NCI-H2029 (cell line): ENCODE measurements at regions not wholly inside any gene's neighbourhood (a gene's known extent, or its start where the extent isn't known, plus 50 kb on each side); places are given as distances from the start of the nearest gene placed in this dataset.

Source experiments
- DNase-seq: peaks from one replicate; lab custom pipeline; 2025; lab: John Stamatoyannopoulos, UW

- DNase-seq = no peak
These were observed 256.0 kb upstream of the FLRT2 start for GRCh38 chr14:85273952-85274351.

DNA sequence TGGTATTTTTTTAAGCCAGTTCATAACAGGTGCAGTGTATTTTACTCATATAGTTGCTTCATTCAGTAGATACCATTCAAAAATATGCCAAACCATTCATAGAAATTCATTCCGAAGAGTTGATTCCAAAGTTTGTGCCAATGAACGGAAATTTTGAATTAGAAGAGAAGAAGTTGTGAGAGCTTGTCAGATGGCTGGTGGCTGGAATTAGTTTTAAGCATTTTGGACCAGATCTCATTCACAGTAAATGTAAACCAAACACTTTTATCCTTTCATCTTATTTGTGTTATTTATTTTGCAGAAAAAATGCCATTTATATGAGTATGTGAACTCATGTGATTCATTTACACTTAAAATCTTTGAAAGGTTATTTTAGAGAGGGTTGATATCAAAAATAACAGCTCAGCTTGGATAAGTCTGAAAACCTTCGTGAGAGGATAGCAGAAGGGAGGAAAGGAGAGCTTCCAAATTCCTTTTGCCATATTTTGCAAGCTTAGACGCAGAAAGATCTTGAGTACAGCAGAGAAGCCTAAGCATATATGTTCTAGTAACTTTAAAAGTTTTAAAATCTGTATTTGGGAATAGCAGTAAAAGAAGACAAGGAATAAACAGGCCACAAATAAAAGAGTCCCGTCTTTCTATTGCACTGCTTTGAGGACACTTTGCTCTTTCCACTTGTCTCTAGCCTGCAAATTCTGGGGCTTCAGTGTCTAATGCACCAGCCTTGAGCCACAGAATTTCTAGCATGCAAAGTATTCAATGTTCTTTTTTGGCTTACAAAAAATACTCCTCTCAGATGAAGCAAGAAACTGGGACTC lies 253.6 kb upstream of the FLRT2 start:
- no peak for DNase-seq

DNA sequence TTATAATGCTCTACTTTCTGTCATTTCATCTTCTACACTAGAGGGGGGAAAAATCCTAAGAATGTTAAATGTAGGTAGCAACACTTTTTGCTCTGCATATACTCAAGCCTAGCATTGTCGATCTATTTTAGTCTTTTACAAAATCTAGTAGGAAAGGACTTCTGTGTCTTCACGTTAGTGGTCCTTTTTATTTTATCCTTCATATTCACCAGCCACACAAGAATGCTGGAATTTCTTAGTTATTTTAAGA lies 253.0 kb upstream of the FLRT2 start:
- no peak for DNase-seq

DNA sequence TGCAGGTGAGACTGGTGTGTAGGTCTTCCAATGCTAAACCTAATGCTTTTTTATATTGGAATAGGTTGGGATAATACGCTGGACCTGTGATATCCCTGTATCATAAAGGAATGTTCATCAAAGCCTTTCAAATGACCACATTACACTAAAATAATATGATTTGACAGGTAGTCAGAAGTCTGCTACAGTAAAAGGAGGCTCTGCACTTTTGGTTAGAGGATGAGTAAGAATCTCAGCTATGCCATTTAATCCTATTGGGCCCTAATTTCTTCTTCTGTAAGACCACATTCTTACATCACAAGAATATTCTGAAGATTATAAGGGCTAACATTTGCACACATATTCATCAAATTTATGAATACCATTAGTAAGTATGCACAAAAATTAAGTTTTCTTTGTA lies 250.5 kb upstream of the FLRT2 start:
- DNase-seq = no peak

GRCh38 chr14:85280074-85280473 lies 249.9 kb upstream of the FLRT2 start:
- no peak for DNase-seq

DNA sequence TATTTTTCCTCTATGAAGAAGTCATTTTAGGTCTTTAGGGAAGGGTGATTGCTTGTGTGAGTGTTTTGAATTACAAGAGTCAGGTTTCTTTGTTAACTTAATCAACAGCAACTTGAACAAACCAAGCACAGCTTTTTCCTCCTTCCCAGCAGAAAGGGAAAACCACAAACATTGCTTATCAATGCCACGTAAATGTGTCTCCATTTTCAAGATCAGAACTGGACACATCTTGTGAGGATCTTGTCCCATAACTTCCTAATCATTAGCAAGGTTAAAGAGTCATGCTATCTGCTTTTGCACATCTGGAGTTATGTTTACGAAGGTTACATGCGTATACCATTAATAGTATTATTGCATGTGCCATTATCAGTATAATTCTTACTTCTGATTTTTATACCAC lies 248.0 kb upstream of the FLRT2 start:
- no peak for DNase-seq

DNA sequence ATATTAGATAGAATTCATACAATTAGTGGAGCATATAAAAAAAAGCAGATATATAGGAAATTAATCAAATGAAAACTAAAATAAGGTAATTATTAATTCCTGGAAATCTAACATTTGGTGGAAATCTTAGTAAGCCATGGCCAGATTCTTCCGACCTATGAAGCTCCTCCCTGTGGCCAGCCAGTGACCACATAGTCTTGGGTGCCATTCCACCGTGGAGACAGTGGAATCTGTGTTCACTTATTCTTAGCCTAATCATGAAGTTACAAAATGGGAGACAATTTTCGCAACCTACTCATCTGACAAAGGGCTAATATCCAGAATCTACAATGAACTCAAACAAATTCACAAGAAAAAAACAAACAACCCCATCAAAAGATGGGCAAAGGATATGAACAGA lies 241.9 kb upstream of the FLRT2 start:
- DNase-seq = no peak

DNA sequence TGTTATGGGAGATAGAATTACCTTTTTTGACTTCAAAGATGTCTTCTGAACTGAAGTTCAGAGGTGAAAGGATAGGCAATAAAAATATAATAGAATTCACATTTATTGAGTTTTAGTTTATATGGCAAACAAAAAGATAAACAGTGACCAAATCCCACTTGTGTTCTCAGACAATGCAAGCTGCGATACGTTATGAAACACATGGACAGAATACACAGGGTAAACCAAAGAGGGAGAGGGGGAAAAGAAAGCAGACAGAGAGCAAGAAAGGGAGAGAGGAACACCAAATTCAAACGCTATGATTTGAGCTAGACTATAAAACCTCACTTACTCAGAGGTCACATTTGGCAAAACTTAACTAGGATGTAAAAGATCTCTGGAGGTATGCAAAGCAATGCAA lies 238.2 kb upstream of the FLRT2 start:
- no peak for DNase-seq

- DNase-seq = no peak
These were observed 236.2 kb upstream of the FLRT2 start for GRCh38 chr14:85293612-85294234.

DNA sequence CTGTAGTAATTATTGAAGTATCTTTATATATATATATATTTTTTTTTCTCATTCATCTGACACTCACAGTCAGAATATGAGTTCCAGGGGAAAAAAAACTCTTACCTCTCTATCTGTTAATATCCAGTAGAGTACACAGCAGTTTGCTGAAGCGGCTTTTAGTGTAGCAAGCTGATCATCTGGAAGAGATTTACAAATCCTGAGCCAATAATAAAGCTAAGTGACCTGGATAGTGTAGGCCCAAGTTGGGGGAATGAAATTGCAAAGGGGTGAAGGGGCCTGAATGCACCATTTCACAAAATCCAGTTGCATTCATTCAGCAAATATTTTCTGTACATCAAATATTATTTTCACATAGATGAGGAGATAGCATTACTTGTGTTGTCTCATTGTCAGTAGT lies 234.6 kb upstream of the FLRT2 start:
- DNase-seq = no peak

DNA sequence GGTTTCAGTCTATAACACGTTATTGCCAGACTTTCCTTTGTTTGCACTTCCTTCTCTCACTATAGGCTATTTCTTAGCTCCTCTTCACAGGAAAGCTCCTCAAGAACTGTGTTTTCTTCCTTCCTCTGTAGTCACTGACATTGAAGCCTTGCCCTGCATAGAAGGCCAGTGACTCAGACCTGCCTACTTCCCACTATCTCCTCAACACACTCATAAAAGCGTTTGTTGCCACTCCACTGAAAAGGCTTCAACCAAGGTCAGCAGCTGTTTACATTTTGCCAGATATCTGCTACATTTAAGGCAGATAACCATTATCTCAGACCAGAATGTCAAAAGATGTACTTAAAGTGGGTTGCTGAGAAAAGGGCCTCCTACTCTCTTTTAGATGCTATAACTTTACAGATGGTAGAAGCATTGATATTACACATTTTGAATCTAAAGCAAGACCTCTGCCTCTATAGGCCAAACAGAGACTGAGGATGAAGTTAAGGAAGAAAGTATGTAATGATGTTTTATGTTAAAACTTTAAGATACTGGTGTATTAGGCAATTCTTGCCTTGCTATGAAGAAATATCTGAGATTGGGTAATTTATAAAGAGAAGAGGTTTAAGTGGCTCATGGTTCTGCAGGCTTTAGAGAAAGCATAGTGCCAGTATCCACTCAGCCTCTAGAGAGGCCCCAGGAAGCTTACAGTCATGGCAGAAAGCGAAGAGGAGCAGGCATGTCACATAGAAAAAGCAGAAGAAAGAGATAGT lies 233.3 kb upstream of the FLRT2 start:
- DNase-seq = no peak

DNA sequence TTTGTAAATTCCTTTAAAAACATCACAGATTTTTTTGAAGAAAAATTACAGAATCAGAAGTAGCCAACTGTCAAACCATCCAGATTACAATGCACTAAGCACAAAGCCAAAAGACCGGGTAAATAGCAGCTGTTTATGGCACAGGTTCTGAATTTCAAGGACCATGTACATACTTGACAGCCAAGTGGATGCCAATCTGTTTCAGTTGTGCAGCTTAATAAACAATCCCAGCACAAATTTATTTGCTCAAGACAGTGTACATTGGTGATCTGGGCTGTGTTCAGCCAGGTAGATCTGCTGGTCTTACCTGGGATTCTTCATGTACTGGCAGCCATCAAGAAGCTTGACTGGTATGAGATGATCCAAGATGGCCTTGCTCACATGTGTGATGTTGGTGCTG lies 229.8 kb upstream of the FLRT2 start:
- no peak for DNase-seq

GRCh38 chr14:85301506-85301905 lies 228.4 kb upstream of the FLRT2 start:
- no peak for DNase-seq

DNA sequence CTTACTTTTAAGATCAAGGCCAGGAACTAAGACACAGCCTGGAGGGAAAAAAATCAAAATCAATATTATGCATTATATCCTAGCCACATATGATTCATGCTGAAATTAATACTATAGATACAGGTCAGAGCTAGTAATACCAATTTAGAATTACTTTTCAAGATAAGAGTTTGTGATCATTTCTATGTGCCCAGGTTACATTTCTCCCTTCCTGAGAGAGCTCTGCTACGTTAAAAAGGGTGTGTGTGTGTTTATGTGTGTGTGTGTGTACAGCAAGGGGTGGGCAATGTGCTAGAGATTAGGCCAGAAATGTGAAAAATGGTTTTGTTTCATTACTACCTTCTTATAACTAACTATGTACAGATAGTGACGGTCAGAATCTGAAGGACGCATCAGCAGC lies 223.9 kb upstream of the FLRT2 start:
- DNase-seq = no peak

- no peak for DNase-seq
These were observed 221.2 kb upstream of the FLRT2 start for GRCh38 chr14:85308531-85309300.

- no peak for DNase-seq
These were observed 219.3 kb upstream of the FLRT2 start for GRCh38 chr14:85310491-85311272.

GRCh38 chr14:85313560-85314207 lies 216.3 kb upstream of the FLRT2 start:
- DNase-seq = no peak

- DNase-seq = no peak
These were observed 214.7 kb upstream of the FLRT2 start for GRCh38 chr14:85315290-85315689.

GRCh38 chr14:85315733-85316290 lies 214.1 kb upstream of the FLRT2 start:
- DNase-seq = no peak

DNA sequence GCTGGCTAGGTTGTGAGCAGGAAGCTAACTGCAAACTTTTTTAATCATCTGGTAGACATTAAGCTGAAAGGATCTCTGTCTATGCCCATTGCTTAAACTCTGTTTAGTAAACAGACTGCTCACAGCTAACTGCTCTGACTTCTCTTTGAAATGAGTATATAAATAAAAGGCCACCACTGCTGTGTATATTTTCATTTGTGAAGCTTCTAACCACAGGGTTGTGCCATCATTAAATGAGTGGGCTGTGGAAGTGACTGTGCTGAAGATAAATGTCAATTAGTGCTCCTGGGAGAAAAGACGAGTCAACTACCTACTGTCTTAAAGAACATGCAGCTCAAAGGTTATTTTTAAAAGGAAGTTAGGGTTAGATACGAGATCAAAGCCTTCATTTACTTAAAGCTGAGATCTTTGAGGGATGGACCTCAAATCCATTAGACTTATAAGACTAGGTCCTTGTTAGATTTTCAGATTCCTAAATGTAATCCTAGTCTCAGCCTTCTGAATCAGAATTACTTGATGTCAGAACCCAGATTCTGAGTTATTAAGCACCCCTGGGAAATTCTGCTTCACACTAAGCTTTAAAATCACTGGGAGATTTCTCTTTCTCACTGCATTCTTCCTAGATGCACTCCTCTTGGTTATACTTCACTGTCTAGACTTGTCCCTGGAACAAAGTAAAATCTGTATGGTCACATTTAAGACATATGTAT lies 213.1 kb upstream of the FLRT2 start:
- DNase-seq = no peak
